ENCODE measurements at regions not wholly inside any gene's neighbourhood (a gene's known extent, or its start where the extent isn't known, plus 50 kb on each side); places are given as distances from the start of the nearest gene placed in this dataset.

GRCh38 chr16:77090062-77090461, 100.9 kb upstream of the MON1B start:
- no peak for TF ChIP-seq CTCF (conservative IDR thresholded peaks at IDR 0.05; ENCODE audit: low read depth, low read length)
- TF ChIP-seq EZH2 (IDR thresholded peaks at IDR 0.05; ENCODE audit: borderline replicate concordance, low read depth, low read length, poor library complexity, severe bottlenecking), result no peak
